ENCODE measurements at regions not wholly inside any gene's neighbourhood (a gene's known extent, or its start where the extent isn't known, plus 50 kb on each side); places are given as distances from the start of the nearest gene placed in this dataset.

GRCh38 chrX:144916785-144917184, 330.5 kb upstream of the SPANXN1 start (continued):
- no peak for TF ChIP-seq ZBTB33 (IDR thresholded peaks at IDR 0.05; ENCODE audit: borderline replicate concordance, low read depth)

DNA sequence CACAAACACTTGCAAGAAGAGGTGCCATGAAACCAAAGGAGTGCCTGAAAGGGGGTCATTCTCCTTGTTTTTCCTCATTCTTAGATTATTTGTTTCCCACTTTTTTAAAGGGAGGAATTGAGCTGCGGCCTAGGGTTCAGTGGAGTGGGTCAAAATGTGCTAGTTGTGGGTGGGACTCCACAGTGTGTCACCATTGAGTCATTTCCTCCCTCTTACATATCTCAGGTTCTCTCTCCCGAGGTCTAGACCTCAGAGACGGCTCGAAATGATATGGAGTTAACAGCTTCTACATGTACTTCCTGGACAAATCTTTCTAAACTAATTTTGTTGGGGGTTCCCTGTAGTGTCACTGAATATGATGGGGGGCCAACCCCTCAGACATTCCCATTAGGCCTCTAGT, 328.4 kb upstream of the SPANXN1 start:
- H3K9me3 ChIP-seq = peaks cover 5% of the 10 kb centered on the region; the same call in 1 of the 2 replicates
- no peaks in the 10 kb centered on the region for H3K9me2 ChIP-seq
- TF ChIP-seq MAX (IDR thresholded peaks at IDR 0.05; ENCODE audit: low read depth) = no peak
- no peak for TF ChIP-seq MXI1 (IDR thresholded peaks at IDR 0.05; ENCODE audit: low read depth, low read length)
- no peak for TF ChIP-seq NRF1 (IDR thresholded peaks at IDR 0.05; ENCODE audit: low read depth, low read length)
- TF ChIP-seq FOXJ3 (CRISPR knock-in tag; IDR thresholded peaks at IDR 0.05) = no peak
- TF ChIP-seq, protein P1, sequence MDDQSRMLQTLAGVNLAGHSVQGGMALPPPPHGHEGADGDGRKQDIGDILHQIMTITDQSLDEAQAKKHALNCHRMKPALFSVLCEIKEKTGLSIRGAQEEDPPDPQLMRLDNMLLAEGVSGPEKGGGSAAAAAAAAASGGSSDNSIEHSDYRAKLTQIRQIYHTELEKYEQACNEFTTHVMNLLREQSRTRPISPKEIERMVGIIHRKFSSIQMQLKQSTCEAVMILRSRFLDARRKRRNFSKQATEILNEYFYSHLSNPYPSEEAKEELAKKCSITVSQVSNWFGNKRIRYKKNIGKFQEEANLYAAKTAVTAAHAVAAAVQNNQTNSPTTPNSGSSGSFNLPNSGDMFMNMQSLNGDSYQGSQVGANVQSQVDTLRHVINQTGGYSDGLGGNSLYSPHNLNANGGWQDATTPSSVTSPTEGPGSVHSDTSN (IDR thresholded peaks at IDR 0.05) = no peak
- TF ChIP-seq EP300 (IDR thresholded peaks at IDR 0.05; ENCODE audit: borderline replicate concordance in 1 of 2, low read depth in 1 of 2, low read length in 1 of 2) = no peak
- no peak for TF ChIP-seq IRF3 (IDR thresholded peaks at IDR 0.05; ENCODE audit: low read depth, low read length)
- TF ChIP-seq YY1 (IDR thresholded peaks at IDR 0.05; ENCODE audit: low read depth) = no peak
- TF ChIP-seq RFX5 (IDR thresholded peaks at IDR 0.05; ENCODE audit: low read length) = no peak
- TF ChIP-seq, protein P2, sequence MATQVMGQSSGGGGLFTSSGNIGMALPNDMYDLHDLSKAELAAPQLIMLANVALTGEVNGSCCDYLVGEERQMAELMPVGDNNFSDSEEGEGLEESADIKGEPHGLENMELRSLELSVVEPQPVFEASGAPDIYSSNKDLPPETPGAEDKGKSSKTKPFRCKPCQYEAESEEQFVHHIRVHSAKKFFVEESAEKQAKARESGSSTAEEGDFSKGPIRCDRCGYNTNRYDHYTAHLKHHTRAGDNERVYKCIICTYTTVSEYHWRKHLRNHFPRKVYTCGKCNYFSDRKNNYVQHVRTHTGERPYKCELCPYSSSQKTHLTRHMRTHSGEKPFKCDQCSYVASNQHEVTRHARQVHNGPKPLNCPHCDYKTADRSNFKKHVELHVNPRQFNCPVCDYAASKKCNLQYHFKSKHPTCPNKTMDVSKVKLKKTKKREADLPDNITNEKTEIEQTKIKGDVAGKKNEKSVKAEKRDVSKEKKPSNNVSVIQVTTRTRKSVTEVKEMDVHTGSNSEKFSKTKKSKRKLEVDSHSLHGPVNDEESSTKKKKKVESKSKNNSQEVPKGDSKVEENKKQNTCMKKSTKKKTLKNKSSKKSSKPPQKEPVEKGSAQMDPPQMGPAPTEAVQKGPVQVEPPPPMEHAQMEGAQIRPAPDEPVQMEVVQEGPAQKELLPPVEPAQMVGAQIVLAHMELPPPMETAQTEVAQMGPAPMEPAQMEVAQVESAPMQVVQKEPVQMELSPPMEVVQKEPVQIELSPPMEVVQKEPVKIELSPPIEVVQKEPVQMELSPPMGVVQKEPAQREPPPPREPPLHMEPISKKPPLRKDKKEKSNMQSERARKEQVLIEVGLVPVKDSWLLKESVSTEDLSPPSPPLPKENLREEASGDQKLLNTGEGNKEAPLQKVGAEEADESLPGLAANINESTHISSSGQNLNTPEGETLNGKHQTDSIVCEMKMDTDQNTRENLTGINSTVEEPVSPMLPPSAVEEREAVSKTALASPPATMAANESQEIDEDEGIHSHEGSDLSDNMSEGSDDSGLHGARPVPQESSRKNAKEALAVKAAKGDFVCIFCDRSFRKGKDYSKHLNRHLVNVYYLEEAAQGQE (IDR thresholded peaks at IDR 0.05; ENCODE audit: low read depth, low read length) = no peak
- TF ChIP-seq TEAD4 (IDR thresholded peaks at IDR 0.05; ENCODE audit: borderline replicate concordance, insufficient read depth) = no peak
- TF ChIP-seq TCF12 (IDR thresholded peaks at IDR 0.05) = no peak
- TF ChIP-seq RAD21 (IDR thresholded peaks at IDR 0.05; ENCODE audit: low read length) = no peak
- no peak for TF ChIP-seq SIN3A (IDR thresholded peaks at IDR 0.05; ENCODE audit: borderline replicate concordance, low read depth, low read length)
- TF ChIP-seq ELF1 (IDR thresholded peaks at IDR 0.05) = no peak
- TF ChIP-seq ZBTB33 (IDR thresholded peaks at IDR 0.05; ENCODE audit: borderline replicate concordance, low read depth) = no peak
- TF ChIP-seq CHD2 (IDR thresholded peaks at IDR 0.05; ENCODE audit: low read length, partially characterized antibody) = no peak
- TF ChIP-seq EZH2phosphoT487 (IDR thresholded peaks at IDR 0.05; ENCODE audit: borderline replicate concordance, low read depth) = no peak
- TF ChIP-seq JUND (IDR thresholded peaks at IDR 0.05) = no peak
- TF ChIP-seq, protein P3, sequence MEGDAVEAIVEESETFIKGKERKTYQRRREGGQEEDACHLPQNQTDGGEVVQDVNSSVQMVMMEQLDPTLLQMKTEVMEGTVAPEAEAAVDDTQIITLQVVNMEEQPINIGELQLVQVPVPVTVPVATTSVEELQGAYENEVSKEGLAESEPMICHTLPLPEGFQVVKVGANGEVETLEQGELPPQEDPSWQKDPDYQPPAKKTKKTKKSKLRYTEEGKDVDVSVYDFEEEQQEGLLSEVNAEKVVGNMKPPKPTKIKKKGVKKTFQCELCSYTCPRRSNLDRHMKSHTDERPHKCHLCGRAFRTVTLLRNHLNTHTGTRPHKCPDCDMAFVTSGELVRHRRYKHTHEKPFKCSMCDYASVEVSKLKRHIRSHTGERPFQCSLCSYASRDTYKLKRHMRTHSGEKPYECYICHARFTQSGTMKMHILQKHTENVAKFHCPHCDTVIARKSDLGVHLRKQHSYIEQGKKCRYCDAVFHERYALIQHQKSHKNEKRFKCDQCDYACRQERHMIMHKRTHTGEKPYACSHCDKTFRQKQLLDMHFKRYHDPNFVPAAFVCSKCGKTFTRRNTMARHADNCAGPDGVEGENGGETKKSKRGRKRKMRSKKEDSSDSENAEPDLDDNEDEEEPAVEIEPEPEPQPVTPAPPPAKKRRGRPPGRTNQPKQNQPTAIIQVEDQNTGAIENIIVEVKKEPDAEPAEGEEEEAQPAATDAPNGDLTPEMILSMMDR (IDR thresholded peaks at IDR 0.05) = no peak
- no peaks in the 10 kb centered on the region for H3K79me2 ChIP-seq (ENCODE audit: insufficient read depth)
- H3F3A ChIP-seq (replicated peaks; ENCODE audit: insufficient read depth) = no peaks in the 10 kb centered on the region
- no peak overlapping the region for H3K4me2 ChIP-seq
- no peak overlapping the region for H2AFZ ChIP-seq (ENCODE audit: low read depth)
- WGBS (ENCODE audit: low lambda C conversion rate) = 0% methylated on average over 4 of the region's 4 CpGs
- no peak for DNase-seq
- no peaks in the 10 kb centered on the region for H4K20me1 ChIP-seq (ENCODE audit: insufficient read depth)
- no peaks in the 10 kb centered on the region for H3K4me1 ChIP-seq (ENCODE audit: control insufficient read depth in 1 of 2, insufficient read depth in 2 of 2, low read depth in 1 of 2, low read length in 1 of 2)
- no peaks in the 10 kb centered on the region for H3K27me3 ChIP-seq (ENCODE audit: insufficient read depth)
- ChIA-PET POLR2A (no interaction called here), CTCF (no interaction called here)
- H3K9ac ChIP-seq = no peak overlapping the region
- H3K27ac ChIP-seq (ENCODE audit: low read depth in 2 of 2, low read length in 1 of 2) = no peak overlapping the region
- no peaks in the 10 kb centered on the region for H3K36me3 ChIP-seq (replicated peaks in 1 of 2; ENCODE audit: control insufficient read depth in 1 of 2, insufficient read depth in 2 of 2, low read length in 1 of 2)
- no peak overlapping the region for H3K4me3 ChIP-seq (ENCODE audit: low read depth in 2 of 2, low read length in 1 of 2)

Data from SK-N-SH (cell line).